GM23338 (cell line): ENCODE measurements at regions not wholly inside any gene's neighbourhood (a gene's known extent, or its start where the extent isn't known, plus 50 kb on each side); places are given as distances from the start of the nearest gene placed in this dataset.

ENCODE experiments used
- CTCF ChIP-seq, 2 experiments: fragments of 200-600 bp in 1 of 2; sonication (generic) in 1 of 2; conservative IDR thresholded peaks; 2 replicates each; pipeline versions ENCODE4 v1.5.1 to v1.6.1; 2016 to 2017; ENCODE audit warnings: antibody characterized with exemption in 2 of 2, low read depth in 2 of 2, mild to moderate bottlenecking in 2 of 2, moderate library complexity in 1 of 2
- EZH2phosphoT487 ChIP-seq: fragments of 200-600 bp; sonication (generic); IDR thresholded peaks from one replicate; pipeline ENCODE4 v1.8.1; 2018; ENCODE audit warnings: antibody characterized with exemption; ENCODE audit not compliant: unreplicated experiment
- JUNB ChIP-seq: IDR thresholded peaks from one replicate; pipeline ENCODE4 v1.6.1; 2016; ENCODE audit warnings: antibody characterized with exemption; ENCODE audit not compliant: unreplicated experiment
- POLR2AphosphoS5 ChIP-seq: IDR thresholded peaks from 2 replicates; pipeline ENCODE4 v1.6.1; 2016; ENCODE audit warnings: antibody characterized with exemption, low read depth

GRCh38 chr2:8211384-8211783, 470.5 kb upstream of the ID2 start:
- TF ChIP-seq CTCF (conservative IDR thresholded peaks at IDR 0.05; ENCODE audit: low read depth in 2 of 2): no peak
- no peak for TF ChIP-seq POLR2AphosphoS5
- no peak for TF ChIP-seq EZH2phosphoT487
- no peak for TF ChIP-seq JUNB
